Liver (tissue), 8 donors: ENCODE measurements at regions not wholly inside any gene's neighbourhood (a gene's known extent, or its start where the extent isn't known, plus 50 kb on each side); places are given as distances from the start of the nearest gene placed in this dataset.

ENCODE experiments used
- DNase-seq: peaks from one replicate; pipeline ENCODE4 v3.0.0-alpha.2; 2017; ENCODE audit warnings: low spot score
- H3K27ac ChIP-seq, 2 donors: one replicate each; pipeline ENCODE4 v1.7.0; 2013; ENCODE audit warnings: inconsistent platforms in 2 of 2, low read length in 2 of 2, control low read depth in 1 of 2, low read depth in 1 of 2, mild to moderate bottlenecking in 1 of 2
- H3K27me3 ChIP-seq, 4 donors: one replicate each; pipeline versions ENCODE4 v1.6.1 to v1.7.0; 2013; ENCODE audit warnings: low read length in 3 of 4, inconsistent platforms in 1 of 4, mild to moderate bottlenecking in 1 of 4, moderate library complexity in 1 of 4; ENCODE audit not compliant: control insufficient read depth in 4 of 4, insufficient read depth in 4 of 4
- H3K36me3 ChIP-seq, 4 donors: one replicate each; pipeline versions ENCODE4 v1.6.1 to v1.7.0; 2013; ENCODE audit warnings: low read length in 3 of 4, mild to moderate bottlenecking in 3 of 4, low read depth in 1 of 4, moderate library complexity in 1 of 4; ENCODE audit not compliant: control insufficient read depth in 4 of 4, insufficient read depth in 3 of 4
- H3K4me1 ChIP-seq, 4 donors: one replicate each; pipeline versions ENCODE4 v1.6.1 to v1.7.0; 2013; ENCODE audit warnings: low read length in 3 of 4, mild to moderate bottlenecking in 3 of 4, moderate library complexity in 1 of 4; ENCODE audit not compliant: control insufficient read depth in 4 of 4, insufficient read depth in 4 of 4
- H3K4me3 ChIP-seq, 3 donors: one replicate each; pipeline versions ENCODE4 v1.6.1 to v1.7.0; 2013; ENCODE audit warnings: low read length in 3 of 3, control low read depth in 1 of 3, low read depth in 1 of 3, mild to moderate bottlenecking in 1 of 3
- H3K9ac ChIP-seq, 2 donors: one replicate each; pipeline ENCODE4 v1.7.0; 2013; ENCODE audit warnings: low read length in 2 of 2, mild to moderate bottlenecking in 2 of 2, moderate library complexity in 2 of 2, control low read depth in 1 of 2, low read depth in 1 of 2
- H3K9me3 ChIP-seq, 4 donors: one replicate each; pipeline versions ENCODE4 v1.6.1 to v1.7.0; 2013; ENCODE audit warnings: low read length in 3 of 4; ENCODE audit not compliant: control insufficient read depth in 4 of 4
- CTCF ChIP-seq: fragments of 150-350 bp; IDR thresholded peaks from 2 replicates; pipeline ENCODE4 v1.5.1; 2017; ENCODE audit warnings: improper control_type of control experiment, low read depth, low read length; ENCODE audit not compliant: missing input control
- HNF4A ChIP-seq, 2 donors: conservative IDR thresholded peaks; 2 replicates each; pipeline ENCODE4 v1.6.1; 2016; ENCODE audit warnings: antibody characterized with exemption in 2 of 2, mild to moderate bottlenecking in 2 of 2
- RXRA ChIP-seq, 2 donors: IDR thresholded peaks; 2 replicates each; pipeline ENCODE4 v1.6.1; 2017 to 2018; ENCODE audit warnings: antibody characterized with exemption in 2 of 2, mild to moderate bottlenecking in 1 of 2
- ZBTB33 ChIP-seq: IDR thresholded peaks from 2 replicates; pipeline ENCODE4 v1.6.1; 2016; ENCODE audit warnings: antibody characterized with exemption
- WGBS: extraction: QIAGEN DNeasy Blood & Tissue Kit; methylation state at CpG from one replicate; pipeline ENCODE4 v1.1.7; 2013; 5-methylcytosine and 5-hydroxymethylcytosine counted together
- TF ChIP-seq, protein P1 (sequence below): IDR thresholded peaks from 2 replicates; pipeline ENCODE4 v1.6.1; 2016; ENCODE audit warnings: antibody characterized with exemption, mild to moderate bottlenecking
- TF ChIP-seq, protein P2 (sequence below): IDR thresholded peaks from 2 replicates; pipeline ENCODE4 v1.6.1; 2016; ENCODE audit warnings: antibody characterized with exemption
- donor health status: healthy.
- donor health status: healthy.
- donor health status: healthy.
- donor health status: healthy.
- donor health status: healthy.

DNA sequence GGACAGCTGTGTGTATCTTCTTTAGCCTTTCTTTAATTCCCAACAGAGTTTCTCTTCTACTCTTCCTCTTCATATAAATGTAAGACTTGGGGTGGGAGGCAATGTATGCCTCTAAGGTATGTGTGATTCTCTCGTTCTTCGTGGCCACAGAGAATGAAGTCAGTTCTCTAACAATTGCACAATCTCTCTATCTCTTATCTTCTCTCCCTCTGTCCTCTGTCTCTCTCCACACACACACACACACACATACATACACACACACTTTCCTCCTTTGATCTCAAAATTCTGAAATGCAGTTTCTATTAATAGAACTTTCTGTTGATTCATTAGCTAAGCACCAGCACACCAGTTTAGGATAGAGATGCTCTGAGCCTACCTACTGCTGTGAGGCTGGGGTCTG lies 615.7 kb upstream of the SALL1 start:
- Histone ChIP-seq H3K36me3 (no peaks in the 10 kb centered on the region), H3K4me1 (peaks cover 0 to 9% (median 4%) of the 10 kb centered on the region in 4 donors), H3K27me3 (no peaks in the 10 kb centered on the region), H3K27ac (no peak overlapping the region), H3K9ac (no peak overlapping the region), H3K9me3 (no peaks in the 10 kb centered on the region), H3K4me3 (no peak overlapping the region)
- WGBS, result 20% methylated on average over 2 of the region's 2 CpGs
- no peak for DNase-seq
- TF ChIP-seq CTCF (no peak), HNF4A (conservative IDR thresholded peaks at IDR 0.05) (peak; percentile 16 to 18)

DNA sequence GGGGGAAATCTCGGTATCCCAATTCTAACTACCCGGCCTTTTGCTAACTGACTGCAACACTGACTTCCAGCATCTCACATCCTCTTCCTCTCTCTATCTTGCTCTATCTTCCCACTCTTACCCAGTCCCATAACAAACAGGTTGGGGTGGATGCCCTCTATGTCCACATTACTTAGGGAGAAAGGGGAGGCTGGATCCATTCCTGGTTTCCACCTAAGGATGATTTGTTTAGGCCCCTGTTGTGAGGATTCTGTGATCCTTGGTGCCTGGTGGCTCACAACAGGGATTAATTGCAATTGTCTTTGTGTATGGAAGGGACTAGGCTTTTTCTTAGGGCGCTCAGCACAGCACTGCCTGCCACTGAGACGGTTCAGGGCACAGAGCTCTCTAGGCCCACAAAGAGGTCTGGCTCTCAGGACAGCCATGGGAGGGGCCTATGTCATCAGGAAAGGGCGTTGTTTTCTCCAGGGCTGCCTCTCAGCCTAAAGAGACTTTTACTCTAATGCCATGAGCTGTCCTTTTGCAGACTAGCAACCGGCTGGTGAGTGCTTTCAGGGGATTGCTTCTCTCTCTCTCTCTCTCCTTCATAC lies 612.1 kb upstream of the SALL1 start:
- H3K27me3 ChIP-seq, result no peaks in the 10 kb centered on the region
- no peaks in the 10 kb centered on the region for H3K36me3 ChIP-seq
- H3K9me3 ChIP-seq, result no peaks in the 10 kb centered on the region
- no peak overlapping the region for H3K4me3 ChIP-seq
- no peak for TF ChIP-seq ZBTB33
- TF ChIP-seq, protein P1, sequence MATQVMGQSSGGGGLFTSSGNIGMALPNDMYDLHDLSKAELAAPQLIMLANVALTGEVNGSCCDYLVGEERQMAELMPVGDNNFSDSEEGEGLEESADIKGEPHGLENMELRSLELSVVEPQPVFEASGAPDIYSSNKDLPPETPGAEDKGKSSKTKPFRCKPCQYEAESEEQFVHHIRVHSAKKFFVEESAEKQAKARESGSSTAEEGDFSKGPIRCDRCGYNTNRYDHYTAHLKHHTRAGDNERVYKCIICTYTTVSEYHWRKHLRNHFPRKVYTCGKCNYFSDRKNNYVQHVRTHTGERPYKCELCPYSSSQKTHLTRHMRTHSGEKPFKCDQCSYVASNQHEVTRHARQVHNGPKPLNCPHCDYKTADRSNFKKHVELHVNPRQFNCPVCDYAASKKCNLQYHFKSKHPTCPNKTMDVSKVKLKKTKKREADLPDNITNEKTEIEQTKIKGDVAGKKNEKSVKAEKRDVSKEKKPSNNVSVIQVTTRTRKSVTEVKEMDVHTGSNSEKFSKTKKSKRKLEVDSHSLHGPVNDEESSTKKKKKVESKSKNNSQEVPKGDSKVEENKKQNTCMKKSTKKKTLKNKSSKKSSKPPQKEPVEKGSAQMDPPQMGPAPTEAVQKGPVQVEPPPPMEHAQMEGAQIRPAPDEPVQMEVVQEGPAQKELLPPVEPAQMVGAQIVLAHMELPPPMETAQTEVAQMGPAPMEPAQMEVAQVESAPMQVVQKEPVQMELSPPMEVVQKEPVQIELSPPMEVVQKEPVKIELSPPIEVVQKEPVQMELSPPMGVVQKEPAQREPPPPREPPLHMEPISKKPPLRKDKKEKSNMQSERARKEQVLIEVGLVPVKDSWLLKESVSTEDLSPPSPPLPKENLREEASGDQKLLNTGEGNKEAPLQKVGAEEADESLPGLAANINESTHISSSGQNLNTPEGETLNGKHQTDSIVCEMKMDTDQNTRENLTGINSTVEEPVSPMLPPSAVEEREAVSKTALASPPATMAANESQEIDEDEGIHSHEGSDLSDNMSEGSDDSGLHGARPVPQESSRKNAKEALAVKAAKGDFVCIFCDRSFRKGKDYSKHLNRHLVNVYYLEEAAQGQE, result no peak
- no peak for TF ChIP-seq HNF4A (conservative IDR thresholded peaks at IDR 0.05)
- TF ChIP-seq, protein P2, sequence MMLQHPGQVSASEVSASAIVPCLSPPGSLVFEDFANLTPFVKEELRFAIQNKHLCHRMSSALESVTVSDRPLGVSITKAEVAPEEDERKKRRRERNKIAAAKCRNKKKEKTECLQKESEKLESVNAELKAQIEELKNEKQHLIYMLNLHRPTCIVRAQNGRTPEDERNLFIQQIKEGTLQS, result no peak
- TF ChIP-seq RXRA (IDR thresholded peaks at IDR 0.05), result no peak
- peaks cover 0 to 11% (median 5%) of the 10 kb centered on the region in 4 donors for H3K4me1 ChIP-seq
- no peak overlapping the region for H3K9ac ChIP-seq
- DNase-seq, result no peak
- 83% methylated on average over 6 of the region's 6 CpGs for WGBS
- H3K27ac ChIP-seq, result no peak overlapping the region
